ENCODE measurements at regions not wholly inside any gene's neighbourhood (a gene's known extent, or its start where the extent isn't known, plus 50 kb on each side); places are given as distances from the start of the nearest gene placed in this dataset.

DNA sequence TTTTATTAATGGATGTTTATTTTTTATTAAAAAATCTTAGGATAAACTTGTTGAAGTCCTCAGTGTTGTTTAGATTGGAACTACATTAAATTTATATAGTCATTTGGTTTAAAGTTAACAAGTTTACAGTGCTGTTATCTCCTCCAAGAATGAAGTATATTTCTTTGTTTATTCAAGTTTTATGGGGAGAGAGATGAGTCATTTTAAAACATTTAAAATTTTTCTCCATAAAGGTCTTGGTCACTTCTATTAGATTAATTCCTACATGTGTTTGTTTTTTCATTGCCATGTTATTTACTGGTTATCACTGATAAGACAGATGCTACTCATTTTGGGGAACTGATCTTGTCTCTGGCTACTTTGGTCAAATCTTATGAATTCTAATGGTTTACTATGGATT is 429.6 kb downstream of the METTL15 start:
- POLR2A ChIA-PET (ENCODE audit: unreplicated experiment): no interaction called here

DNA sequence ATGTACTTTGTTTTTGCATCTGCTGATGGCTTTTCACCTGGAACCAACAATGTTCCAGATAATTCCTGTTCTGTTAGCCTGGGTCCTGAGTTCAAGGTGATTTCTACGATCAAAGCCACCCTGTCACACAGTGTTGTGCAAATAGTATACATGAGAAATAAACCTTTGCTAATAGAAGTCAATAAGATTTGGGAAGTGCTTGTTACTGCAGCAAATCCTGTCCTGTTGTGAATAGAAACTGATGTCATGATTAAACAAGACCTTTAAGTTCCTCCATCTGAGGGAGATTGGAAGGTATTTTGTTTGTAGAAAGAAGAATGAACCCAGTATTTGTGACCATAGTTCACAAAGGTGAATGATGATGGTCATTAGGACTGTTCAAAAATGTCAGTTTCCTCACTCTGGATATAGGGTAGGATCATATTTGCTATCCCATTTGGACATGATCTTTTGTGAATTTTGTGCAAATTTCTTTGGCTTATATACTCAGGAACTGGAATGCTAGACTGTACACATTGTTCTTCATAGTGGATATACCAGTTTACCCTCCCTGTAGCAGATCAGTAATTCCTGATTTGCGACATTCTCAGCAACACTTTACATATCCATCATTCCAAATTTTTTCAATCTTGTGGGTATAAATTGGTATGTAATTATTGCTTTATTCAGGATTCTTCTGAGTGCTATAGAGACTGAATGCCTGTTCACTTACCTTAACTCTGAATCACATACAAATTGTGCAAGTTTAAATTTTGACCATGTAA is 428.5 kb downstream of the METTL15 start:
- peak; percentile 73 for DNase-seq
- TF ChIP-seq EZH2 (IDR thresholded peaks at IDR 0.05; ENCODE audit: low read length, unreplicated experiment) (no peak), EZH2phosphoT487 (IDR thresholded peaks at IDR 0.05; ENCODE audit: borderline replicate concordance, low read length) (no peak)
- TF ChIP-seq, protein P1, sequence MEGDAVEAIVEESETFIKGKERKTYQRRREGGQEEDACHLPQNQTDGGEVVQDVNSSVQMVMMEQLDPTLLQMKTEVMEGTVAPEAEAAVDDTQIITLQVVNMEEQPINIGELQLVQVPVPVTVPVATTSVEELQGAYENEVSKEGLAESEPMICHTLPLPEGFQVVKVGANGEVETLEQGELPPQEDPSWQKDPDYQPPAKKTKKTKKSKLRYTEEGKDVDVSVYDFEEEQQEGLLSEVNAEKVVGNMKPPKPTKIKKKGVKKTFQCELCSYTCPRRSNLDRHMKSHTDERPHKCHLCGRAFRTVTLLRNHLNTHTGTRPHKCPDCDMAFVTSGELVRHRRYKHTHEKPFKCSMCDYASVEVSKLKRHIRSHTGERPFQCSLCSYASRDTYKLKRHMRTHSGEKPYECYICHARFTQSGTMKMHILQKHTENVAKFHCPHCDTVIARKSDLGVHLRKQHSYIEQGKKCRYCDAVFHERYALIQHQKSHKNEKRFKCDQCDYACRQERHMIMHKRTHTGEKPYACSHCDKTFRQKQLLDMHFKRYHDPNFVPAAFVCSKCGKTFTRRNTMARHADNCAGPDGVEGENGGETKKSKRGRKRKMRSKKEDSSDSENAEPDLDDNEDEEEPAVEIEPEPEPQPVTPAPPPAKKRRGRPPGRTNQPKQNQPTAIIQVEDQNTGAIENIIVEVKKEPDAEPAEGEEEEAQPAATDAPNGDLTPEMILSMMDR (conservative IDR thresholded peaks at IDR 0.05; ENCODE audit: low read depth, low read length): no peak
- no TSS peak for BruUV-seq (replicated peaks)
- POLR2A ChIA-PET (ENCODE audit: unreplicated experiment): no interaction called here
- H3K4me2 ChIP-seq (ENCODE audit: low read length): peak overlapping the region; percentile 35
- CTCF ChIA-PET: no interaction called here
- H3K36me3 ChIP-seq (ENCODE audit: low read depth, low read length): no peaks in the 10 kb centered on the region
- peak overlapping the region; percentile 43 for H3K27ac ChIP-seq (ENCODE audit: low read length)
- H3K9me3 ChIP-seq (ENCODE audit: low read length): no peaks in the 10 kb centered on the region
- no peaks in the 10 kb centered on the region for H3K79me2 ChIP-seq (ENCODE audit: low read length)
- ATAC-seq: peak; percentile 38
- intact Hi-C loops (cut with micrococcal nuclease): loop anchor here (5.0 to 10.0 kb wide), 6 partner anchors 74 to 481 kb away; no protein-coding TSS in a partner anchor
- H2AFZ ChIP-seq (ENCODE audit: low read length): no peak overlapping the region
- H3K4me1 ChIP-seq (ENCODE audit: insufficient read depth, low read length): peaks cover 27% of the 10 kb centered on the region
- H3K27me3 ChIP-seq (ENCODE audit: low read length): no peaks in the 10 kb centered on the region
- H3K9me2 ChIP-seq (replicated peaks; ENCODE audit: low read length): no peaks in the 10 kb centered on the region
- H3F3A ChIP-seq (ENCODE audit: low read length, unreplicated experiment): peaks cover 5% of the 10 kb centered on the region
- no peaks in the 10 kb centered on the region for H4K20me1 ChIP-seq (ENCODE audit: low read length)
- H3K4me3 ChIP-seq (ENCODE audit: low read length): no peak overlapping the region
- no peak overlapping the region for H3K9ac ChIP-seq (ENCODE audit: low read length)

More for the DNA sequence above, 429.6 kb downstream of the METTL15 start:
- peak overlapping the region; percentile 43 for H3K27ac ChIP-seq (ENCODE audit: low read length)
- BruUV-seq (replicated peaks): no TSS peak
- ATAC-seq (peak; percentile 65), DNase-seq (peak; percentile 71)
- no peak overlapping the region for H2AFZ ChIP-seq (ENCODE audit: low read length)
- H3K36me3 ChIP-seq (ENCODE audit: low read depth, low read length): no peaks in the 10 kb centered on the region
- H3F3A ChIP-seq (ENCODE audit: low read length, unreplicated experiment): peaks cover 5% of the 10 kb centered on the region
- peaks cover 27% of the 10 kb centered on the region for H3K4me1 ChIP-seq (ENCODE audit: insufficient read depth, low read length)
- intact Hi-C loops (cut with micrococcal nuclease): loop anchor here (2.0 to 10.0 kb wide), 7 partner anchors 76 to 479 kb away; no protein-coding TSS in a partner anchor
- H3K79me2 ChIP-seq (ENCODE audit: low read length): no peaks in the 10 kb centered on the region
- TF ChIP-seq EZH2 (IDR thresholded peaks at IDR 0.05; ENCODE audit: low read length, unreplicated experiment) (no peak), EZH2phosphoT487 (IDR thresholded peaks at IDR 0.05; ENCODE audit: borderline replicate concordance, low read length) (no peak)
- TF ChIP-seq, protein P1 (conservative IDR thresholded peaks at IDR 0.05; ENCODE audit: low read depth, low read length): no peak
- CTCF ChIA-PET: no interaction called here
- H3K4me2 ChIP-seq (ENCODE audit: low read length): peak overlapping the region; percentile 35; the same call in 1 of the 2 replicates
- no peaks in the 10 kb centered on the region for H3K9me3 ChIP-seq (ENCODE audit: low read length)
- no peaks in the 10 kb centered on the region for H3K9me2 ChIP-seq (replicated peaks; ENCODE audit: low read length)
- no peak overlapping the region for H3K9ac ChIP-seq (ENCODE audit: low read length)
- H4K20me1 ChIP-seq (ENCODE audit: low read length): no peaks in the 10 kb centered on the region
- H3K4me3 ChIP-seq (ENCODE audit: low read length): no peak overlapping the region
- no peaks in the 10 kb centered on the region for H3K27me3 ChIP-seq (ENCODE audit: low read length)

DNA sequence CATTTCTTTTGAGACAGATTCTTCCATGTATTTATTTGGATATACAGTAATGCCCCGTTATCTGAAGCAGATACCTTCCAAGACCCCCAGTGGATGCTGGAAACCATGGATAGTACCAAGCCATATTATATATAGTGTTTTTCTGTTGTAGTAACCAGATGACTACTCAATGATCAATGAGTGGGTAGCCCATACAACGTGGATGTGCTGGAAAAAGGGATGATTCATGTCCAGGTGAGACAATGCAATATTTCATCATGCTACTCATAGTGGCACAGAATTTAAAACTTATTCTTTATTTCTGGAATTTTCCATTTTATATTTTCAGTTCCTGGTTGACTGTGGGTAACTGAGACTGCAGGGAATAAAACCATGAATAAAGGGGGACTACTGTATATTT is 427.5 kb downstream of the METTL15 start:
- DNase-seq (peak; percentile 52), ATAC-seq (no peak)
- H3K36me3 ChIP-seq (ENCODE audit: low read depth, low read length): no peaks in the 10 kb centered on the region
- intact Hi-C loops (cut with micrococcal nuclease): loop anchor here (5.0 to 10.0 kb wide), 6 partner anchors 73 to 482 kb away; no protein-coding TSS in a partner anchor
- peaks cover 5% of the 10 kb centered on the region for H3F3A ChIP-seq (ENCODE audit: low read length, unreplicated experiment)
- H3K79me2 ChIP-seq (ENCODE audit: low read length): no peaks in the 10 kb centered on the region
- H3K27me3 ChIP-seq (ENCODE audit: low read length): no peaks in the 10 kb centered on the region
- H4K20me1 ChIP-seq (ENCODE audit: low read length): no peaks in the 10 kb centered on the region
- no peak overlapping the region for H3K4me3 ChIP-seq (ENCODE audit: low read length)
- H3K4me1 ChIP-seq (ENCODE audit: insufficient read depth, low read length): peaks cover 27% of the 10 kb centered on the region
- no peak overlapping the region for H3K27ac ChIP-seq (ENCODE audit: low read length)
- TF ChIP-seq, protein P1 (conservative IDR thresholded peaks at IDR 0.05; ENCODE audit: low read depth, low read length): no peak
- TF ChIP-seq EZH2phosphoT487 (IDR thresholded peaks at IDR 0.05; ENCODE audit: borderline replicate concordance, low read length): no peak
- no peak for TF ChIP-seq EZH2 (IDR thresholded peaks at IDR 0.05; ENCODE audit: low read length, unreplicated experiment)
- no peaks in the 10 kb centered on the region for H3K9me2 ChIP-seq (replicated peaks; ENCODE audit: low read length)
- H3K4me2 ChIP-seq (ENCODE audit: low read length): no peak overlapping the region
- no peaks in the 10 kb centered on the region for H3K9me3 ChIP-seq (ENCODE audit: low read length)
- H2AFZ ChIP-seq (ENCODE audit: low read length): no peak overlapping the region
- CTCF ChIA-PET: no interaction called here
- no peak overlapping the region for H3K9ac ChIP-seq (ENCODE audit: low read length)
- POLR2A ChIA-PET (ENCODE audit: unreplicated experiment): no interaction called here
- BruUV-seq (replicated peaks): no TSS peak
